WTC11 (cell line): ENCODE measurements at regions not wholly inside any gene's neighbourhood (a gene's known extent, or its start where the extent isn't known, plus 50 kb on each side); places are given as distances from the start of the nearest gene placed in this dataset.
"Not testable (repeated sequence)": the region's sequence is repeated elsewhere in the genome, so short reads cannot be mapped to it uniquely, and the experiment has no call there.

Experiments used
- ATF2 ChIP-seq: sonication (generic); formaldehyde crosslinking; IDR thresholded peaks from 2 replicates; pipeline ENCODE4 v1.8.1; 2022; ENCODE audit warnings: low read depth, missing genetic modification reagents, borderline replicate concordance
- JUN ChIP-seq: sonication (generic); formaldehyde crosslinking; IDR thresholded peaks from 2 replicates; pipeline ENCODE4 v1.8.0; 2023; ENCODE audit warnings: mild to moderate bottlenecking, missing genetic modification reagents
- NFE2L1 ChIP-seq: sonication (generic); formaldehyde crosslinking; IDR thresholded peaks from 2 replicates; pipeline ENCODE4 v1.8.1; 2023; ENCODE audit warnings: missing genetic modification reagents
- SMAD3 ChIP-seq: sonication (generic); formaldehyde crosslinking; IDR thresholded peaks from 2 replicates; pipeline ENCODE4 v1.8.0; 2022; ENCODE audit warnings: missing genetic modification reagents, mild to moderate bottlenecking, borderline replicate concordance
- SP1 ChIP-seq: sonication (generic); formaldehyde crosslinking; conservative IDR thresholded peaks from 2 replicates; pipeline ENCODE4 v1.8.1; 2022; ENCODE audit warnings: missing genetic modification reagents
- TEAD1 ChIP-seq: sonication (generic); formaldehyde crosslinking; IDR thresholded peaks from 2 replicates; pipeline ENCODE4 v1.8.0; 2022; ENCODE audit warnings: mild to moderate bottlenecking, missing genetic modification reagents
- ZNF317 ChIP-seq: sonication (generic); formaldehyde crosslinking; IDR thresholded peaks from 2 replicates; pipeline ENCODE4 v1.8.1; 2023; ENCODE audit warnings: low read depth, mild to moderate bottlenecking, moderate library complexity, missing genetic modification reagents, borderline replicate concordance
- TF ChIP-seq, protein P1 (sequence below): fragments of 200-600 bp; IDR thresholded peaks from 2 replicates; pipeline ENCODE4 v1.8.0; 2022; ENCODE audit warnings: antibody characterized with exemption
- TF ChIP-seq, protein P2 (sequence below): sonication (generic); formaldehyde crosslinking; IDR thresholded peaks from 2 replicates; pipeline ENCODE4 v1.8.1; 2023; ENCODE audit warnings: mild to moderate bottlenecking, missing genetic modification reagents, moderate library complexity
- TF ChIP-seq, protein P3 (sequence below): sonication (generic); formaldehyde crosslinking; IDR thresholded peaks from 2 replicates; pipeline ENCODE4 v1.8.0; 2023; ENCODE audit warnings: missing genetic modification reagents

DNA sequence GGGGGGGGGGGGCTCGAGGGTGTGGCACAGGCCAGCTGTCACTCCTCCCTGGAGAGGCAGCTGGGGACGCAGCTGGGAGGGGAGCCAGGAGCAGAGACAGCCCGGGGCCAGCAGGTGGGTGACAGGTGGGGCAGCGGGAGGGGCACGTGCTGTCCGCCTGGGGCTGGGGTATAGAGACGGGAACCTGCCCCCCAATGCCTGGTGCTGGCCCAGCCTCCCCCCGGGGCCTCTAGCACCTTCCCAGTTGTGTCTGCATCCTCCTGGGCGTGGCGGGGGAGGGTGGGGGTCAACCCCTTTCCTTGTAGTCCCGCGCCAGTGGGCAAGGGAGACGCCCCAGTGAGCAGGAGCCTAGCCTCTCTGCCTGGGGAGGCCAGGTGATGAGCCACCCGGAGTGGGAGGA is 892.6 kb downstream of the RPIA start:
- TF ChIP-seq, protein P1, sequence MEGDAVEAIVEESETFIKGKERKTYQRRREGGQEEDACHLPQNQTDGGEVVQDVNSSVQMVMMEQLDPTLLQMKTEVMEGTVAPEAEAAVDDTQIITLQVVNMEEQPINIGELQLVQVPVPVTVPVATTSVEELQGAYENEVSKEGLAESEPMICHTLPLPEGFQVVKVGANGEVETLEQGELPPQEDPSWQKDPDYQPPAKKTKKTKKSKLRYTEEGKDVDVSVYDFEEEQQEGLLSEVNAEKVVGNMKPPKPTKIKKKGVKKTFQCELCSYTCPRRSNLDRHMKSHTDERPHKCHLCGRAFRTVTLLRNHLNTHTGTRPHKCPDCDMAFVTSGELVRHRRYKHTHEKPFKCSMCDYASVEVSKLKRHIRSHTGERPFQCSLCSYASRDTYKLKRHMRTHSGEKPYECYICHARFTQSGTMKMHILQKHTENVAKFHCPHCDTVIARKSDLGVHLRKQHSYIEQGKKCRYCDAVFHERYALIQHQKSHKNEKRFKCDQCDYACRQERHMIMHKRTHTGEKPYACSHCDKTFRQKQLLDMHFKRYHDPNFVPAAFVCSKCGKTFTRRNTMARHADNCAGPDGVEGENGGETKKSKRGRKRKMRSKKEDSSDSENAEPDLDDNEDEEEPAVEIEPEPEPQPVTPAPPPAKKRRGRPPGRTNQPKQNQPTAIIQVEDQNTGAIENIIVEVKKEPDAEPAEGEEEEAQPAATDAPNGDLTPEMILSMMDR = not testable (repeated sequence)
- TF ChIP-seq, protein P2, sequence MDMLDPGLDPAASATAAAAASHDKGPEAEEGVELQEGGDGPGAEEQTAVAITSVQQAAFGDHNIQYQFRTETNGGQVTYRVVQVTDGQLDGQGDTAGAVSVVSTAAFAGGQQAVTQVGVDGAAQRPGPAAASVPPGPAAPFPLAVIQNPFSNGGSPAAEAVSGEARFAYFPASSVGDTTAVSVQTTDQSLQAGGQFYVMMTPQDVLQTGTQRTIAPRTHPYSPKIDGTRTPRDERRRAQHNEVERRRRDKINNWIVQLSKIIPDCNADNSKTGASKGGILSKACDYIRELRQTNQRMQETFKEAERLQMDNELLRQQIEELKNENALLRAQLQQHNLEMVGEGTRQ (CRISPR knock-in tag) = not testable (repeated sequence)
- not testable (repeated sequence) for TF ChIP-seq JUN; NFE2L1 (CRISPR knock-in tag); ATF2; SP1 (CRISPR knock-in tag); SMAD3 (CRISPR knock-in tag); ZNF317 (CRISPR knock-in tag); TEAD1 (CRISPR knock-in tag)
- TF ChIP-seq, protein P3, sequence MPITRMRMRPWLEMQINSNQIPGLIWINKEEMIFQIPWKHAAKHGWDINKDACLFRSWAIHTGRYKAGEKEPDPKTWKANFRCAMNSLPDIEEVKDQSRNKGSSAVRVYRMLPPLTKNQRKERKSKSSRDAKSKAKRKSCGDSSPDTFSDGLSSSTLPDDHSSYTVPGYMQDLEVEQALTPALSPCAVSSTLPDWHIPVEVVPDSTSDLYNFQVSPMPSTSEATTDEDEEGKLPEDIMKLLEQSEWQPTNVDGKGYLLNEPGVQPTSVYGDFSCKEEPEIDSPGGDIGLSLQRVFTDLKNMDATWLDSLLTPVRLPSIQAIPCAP (CRISPR knock-in tag) = not testable (repeated sequence)
